H9 (cell line): ENCODE measurements at regions not wholly inside any gene's neighbourhood (a gene's known extent, or its start where the extent isn't known, plus 50 kb on each side); places are given as distances from the start of the nearest gene placed in this dataset.

Experiments
- DNase-seq: peaks from one replicate; pipeline ENCODE4 v3.0.0-alpha.2; 2017
- H2AFZ ChIP-seq: one replicate; pipeline ENCODE4 v1.6.1; 2013; ENCODE audit warnings: mild to moderate bottlenecking, low read length, control low read depth, moderate library complexity
- H2AK5ac ChIP-seq: 2 replicates; pipeline ENCODE4 v1.6.1; 2013; ENCODE audit warnings: low read length, control low read depth, mixed read lengths; ENCODE audit not compliant: insufficient read length
- H2BK120ac ChIP-seq: one replicate; pipeline ENCODE4 v1.6.1; 2013; ENCODE audit warnings: low read depth, mild to moderate bottlenecking, low read length, control low read depth, inconsistent platforms; ENCODE audit not compliant: poor library complexity, severe bottlenecking
- H2BK12ac ChIP-seq: 2 replicates; pipeline ENCODE4 v1.6.1; 2013; ENCODE audit warnings: low read length, control low read depth, mixed read lengths, low read depth; ENCODE audit not compliant: insufficient read length
- H2BK15ac ChIP-seq: 2 replicates; pipeline ENCODE4 v1.6.1; 2013; ENCODE audit warnings: low read depth, low read length, control low read depth
- H2BK20ac ChIP-seq: one replicate; pipeline ENCODE4 v1.6.1; 2013; ENCODE audit warnings: low read depth, mild to moderate bottlenecking, low read length, control low read depth, inconsistent platforms; ENCODE audit not compliant: poor library complexity, severe bottlenecking
- H2BK5ac ChIP-seq: 2 replicates; pipeline ENCODE4 v1.6.1; 2013; ENCODE audit warnings: low read length, control low read depth, mixed read lengths; ENCODE audit not compliant: insufficient read length
- H3K14ac ChIP-seq: 2 replicates; pipeline ENCODE4 v1.6.1; 2013; ENCODE audit warnings: low read length, control low read depth; ENCODE audit not compliant: insufficient read depth
- H3K18ac ChIP-seq: 2 replicates; pipeline ENCODE4 v1.6.1; 2013; ENCODE audit warnings: low read depth, mild to moderate bottlenecking, mixed read lengths, low read length, control low read depth; ENCODE audit not compliant: insufficient read length
- H3K23ac ChIP-seq: 2 replicates; pipeline ENCODE4 v1.6.1; 2013; ENCODE audit warnings: low read length, control low read depth, mixed read lengths, low read depth; ENCODE audit not compliant: insufficient read length
- H3K23me2 ChIP-seq: 2 replicates; pipeline ENCODE4 v1.6.1; 2013; ENCODE audit warnings: low read depth, mild to moderate bottlenecking, mixed read lengths, low read length, control low read depth; ENCODE audit not compliant: insufficient read length, poor library complexity, severe bottlenecking
- H3K27ac ChIP-seq: 2 replicates; pipeline ENCODE4 v1.5.1; 2013; ENCODE audit warnings: low read length, control low read depth, mixed read lengths, low read depth; ENCODE audit not compliant: insufficient read length
- H3K27me3 ChIP-seq: 2 replicates; pipeline ENCODE4 v1.6.1; 2013; ENCODE audit warnings: low read length, control low read depth, inconsistent platforms; ENCODE audit not compliant: insufficient read depth
- H3K4ac ChIP-seq: 2 replicates; pipeline ENCODE4 v1.6.1; 2013; ENCODE audit warnings: low read depth, mild to moderate bottlenecking, control low read depth, inconsistent platforms, low read length, moderate library complexity
- H3K4me1 ChIP-seq: 2 replicates; pipeline ENCODE4 v1.6.1; 2013; ENCODE audit warnings: low read length, control low read depth, inconsistent platforms; ENCODE audit not compliant: insufficient read depth
- H3K4me2 ChIP-seq: 2 replicates; pipeline ENCODE4 v1.6.1; 2013; ENCODE audit warnings: low read length, control low read depth, mixed read lengths; ENCODE audit not compliant: insufficient read length, insufficient read depth
- H3K56ac ChIP-seq: 2 replicates; pipeline ENCODE4 v1.6.1; 2013; ENCODE audit warnings: low read depth, mild to moderate bottlenecking, mixed read lengths, low read length, control low read depth; ENCODE audit not compliant: insufficient read length
- H3K79me1 ChIP-seq: 2 replicates; pipeline ENCODE4 v1.6.1; 2013; ENCODE audit warnings: low read depth, mild to moderate bottlenecking, moderate library complexity, low read length, control low read depth, inconsistent platforms; ENCODE audit not compliant: insufficient read depth, poor library complexity, severe bottlenecking
- H3K79me2 ChIP-seq: 2 replicates; pipeline ENCODE4 v1.6.1; 2013; ENCODE audit warnings: low read length, control low read depth, inconsistent platforms; ENCODE audit not compliant: insufficient read depth
- H3K9ac ChIP-seq: 2 replicates; pipeline ENCODE4 v1.6.1; 2013; ENCODE audit warnings: low read length, control low read depth, mixed read lengths; ENCODE audit not compliant: insufficient read length; ENCODE audit errors: extremely low read depth
- H3K9me3 ChIP-seq: one replicate; pipeline ENCODE4 v1.6.1; 2013; ENCODE audit warnings: low read depth, low read length, inconsistent platforms; ENCODE audit not compliant: control insufficient read depth
- H3T11ph ChIP-seq: one replicate; pipeline ENCODE4 v1.6.1; 2013; ENCODE audit warnings: mild to moderate bottlenecking, low read length, control low read depth, inconsistent platforms
- H4K20me1 ChIP-seq: one replicate; pipeline ENCODE4 v1.6.1; 2013; ENCODE audit not compliant: control insufficient read depth, insufficient read length, insufficient read depth
- H4K5ac ChIP-seq: 2 replicates; pipeline ENCODE4 v1.6.1; 2013; ENCODE audit warnings: low read depth, mild to moderate bottlenecking, mixed read lengths, low read length, control low read depth; ENCODE audit not compliant: insufficient read length
- H4K8ac ChIP-seq: replicated peaks from 2 replicates; pipeline ENCODE4 v1.6.1; 2013; ENCODE audit warnings: low read length, control low read depth, mixed read lengths, low read depth; ENCODE audit not compliant: insufficient read length
- H4K91ac ChIP-seq: 2 replicates; pipeline ENCODE4 v1.6.1; 2013; ENCODE audit warnings: low read depth, mild to moderate bottlenecking, moderate library complexity, mixed read lengths, low read length, control low read depth; ENCODE audit not compliant: insufficient read length
- H3K27ac Mint-ChIP-seq, 3 experiments: 2 replicates in 2 of 3; 3 replicates in 1 of 3; pipeline ENCODE4 v1.8.0; 2020 to 2021; ENCODE audit warnings: mixed read lengths in 3 of 3, mild to moderate bottlenecking in 1 of 3, moderate library complexity in 1 of 3
- H3K27me3 Mint-ChIP-seq: 2 replicates; pipeline ENCODE4 v1.8.0; 2021; ENCODE audit warnings: low read depth, mild to moderate bottlenecking, moderate library complexity, mixed read lengths
- H3K36me3 Mint-ChIP-seq, 3 experiments: 2 replicates in 2 of 3; 3 replicates in 1 of 3; pipeline ENCODE4 v1.8.0; 2020 to 2021; ENCODE audit warnings: low read depth in 3 of 3, mixed read lengths in 3 of 3; ENCODE audit not compliant: insufficient read depth in 1 of 3
- H3K4me1 Mint-ChIP-seq, 2 experiments: 2 replicates each; pipeline ENCODE4 v1.8.0; 2020; ENCODE audit warnings: mixed read lengths in 2 of 2
- H3K4me3 Mint-ChIP-seq, 2 experiments: 2 replicates in 1 of 2; 3 replicates in 1 of 2; pipeline ENCODE4 v1.8.0; 2020 to 2021; ENCODE audit warnings: mild to moderate bottlenecking in 2 of 2, mixed read lengths in 2 of 2, moderate library complexity in 1 of 2
- H3K9me3 Mint-ChIP-seq, 2 experiments: 2 replicates in 1 of 2; 3 replicates in 1 of 2; pipeline ENCODE4 v1.8.0; 2020; ENCODE audit warnings: mild to moderate bottlenecking in 2 of 2, mixed read lengths in 2 of 2, moderate library complexity in 1 of 2
- CTCF ChIP-seq: fragments of 200-600 bp; sonication (generic); conservative IDR thresholded peaks from 3 replicates; pipeline ENCODE4 v1.8.0; 2021; ENCODE audit warnings: antibody characterized with exemption, mild to moderate bottlenecking
- WGBS: extraction: QIAGEN DNeasy Blood & Tissue Kit; methylation state at CpG from one replicate; pipeline ENCODE4 v1.1.7; 2013; ENCODE audit warnings: missing lambda C conversion rate, low lambda C conversion rate, mixed read lengths; ENCODE audit not compliant: insufficient read length; ENCODE audit errors: extremely low coverage; 5-methylcytosine and 5-hydroxymethylcytosine counted together

GRCh38 chr2:72006188-72006736 lies 141.4 kb downstream of the CYP26B1 start:
- no peak overlapping the region for H2BK120ac ChIP-seq
- no peak overlapping the region for H2BK15ac ChIP-seq
- H3K4me1 ChIP-seq, result 0 out of 2 replicates have a peak, but pooled peaks cover 3% of the 10 kb centered on the region
- H2BK12ac ChIP-seq, result no peak overlapping the region
- H3T11ph ChIP-seq, result no peak overlapping the region
- H2BK5ac ChIP-seq, result no peak overlapping the region
- no peaks in the 10 kb centered on the region for H4K20me1 ChIP-seq
- H3K27me3 Mint-ChIP-seq, result peaks cover 3% of the 10 kb centered on the region
- H4K8ac ChIP-seq, result no peak overlapping the region
- no peaks in the 10 kb centered on the region for H3K9me3 ChIP-seq
- H3K79me2 ChIP-seq, result no peaks in the 10 kb centered on the region
- H2BK20ac ChIP-seq, result no peak overlapping the region
- no peak for TF ChIP-seq CTCF
- H3K27ac ChIP-seq, result no peak overlapping the region
- DNase-seq, result no peak
- no peak overlapping the region for H3K14ac ChIP-seq
- H3K4me1 Mint-ChIP-seq, result peaks cover 0 to 4% of the 10 kb centered on the region in 2 experiments; a peak in 3 of 4 replicates
- H3K9ac ChIP-seq, result no peak overlapping the region
- no CpG with 5 or more reads among the region's 8 CpGs for WGBS
- no peak overlapping the region for H3K18ac ChIP-seq
- no peak overlapping the region for H3K4ac ChIP-seq
- no peak overlapping the region for H3K56ac ChIP-seq
- H3K23ac ChIP-seq, result no peak overlapping the region
- H3K4me3 Mint-ChIP-seq, result no peak overlapping the region
- no peaks in the 10 kb centered on the region for H3K23me2 ChIP-seq
- no peak overlapping the region for H2AFZ ChIP-seq
- no peak overlapping the region for H4K5ac ChIP-seq
- H4K91ac ChIP-seq, result no peak overlapping the region
- no peaks in the 10 kb centered on the region for H3K9me3 Mint-ChIP-seq
- no peak overlapping the region; a peak in 1 of 7 replicates for H3K27ac Mint-ChIP-seq
- no peak overlapping the region for H2AK5ac ChIP-seq
- H3K79me1 ChIP-seq, result no peaks in the 10 kb centered on the region
- H3K27me3 ChIP-seq, result no peaks in the 10 kb centered on the region
- no peaks in the 10 kb centered on the region for H3K36me3 Mint-ChIP-seq
- H3K4me2 ChIP-seq, result no peak overlapping the region
